SK-N-SH (cell line): ENCODE measurements at regions not wholly inside any gene's neighbourhood (a gene's known extent, or its start where the extent isn't known, plus 50 kb on each side); places are given as distances from the start of the nearest gene placed in this dataset.

Experiments
- CHD2 ChIP-seq: fragments of 150-350 bp; IDR thresholded peaks from 2 replicates; pipeline ENCODE4 v1.6.1; 2018; ENCODE audit warnings: low read length; ENCODE audit not compliant: partially characterized antibody
- CTCF ChIP-seq: fragments of 200-600 bp; sonication (generic); IDR thresholded peaks from 2 replicates; pipeline ENCODE4 v1.6.1; 2017; ENCODE audit warnings: antibody characterized with exemption, mild to moderate bottlenecking, moderate library complexity
- EP300 ChIP-seq, 2 experiments: IDR thresholded peaks; 2 replicates each; pipeline versions ENCODE4 v1.4.0 to v1.6.1; 2012; ENCODE audit warnings: borderline replicate concordance in 1 of 2, low read depth in 1 of 2, low read length in 1 of 2
- GABPA ChIP-seq: IDR thresholded peaks from 2 replicates; pipeline ENCODE4 v1.4.0; 2012; ENCODE audit warnings: low read depth, mild to moderate bottlenecking
- GATA2 ChIP-seq: sonication (generic); formaldehyde crosslinking; IDR thresholded peaks from 2 replicates; pipeline ENCODE4 v1.5.0; 2020; ENCODE audit warnings: mild to moderate bottlenecking, missing genetic modification reagents
- MAX ChIP-seq: IDR thresholded peaks from 2 replicates; pipeline ENCODE4 v1.4.0; 2012; ENCODE audit warnings: low read depth
- NRF1 ChIP-seq: IDR thresholded peaks from 2 replicates; pipeline ENCODE4 v1.6.1; 2012; ENCODE audit warnings: low read depth, mild to moderate bottlenecking, low read length
- POLR2AphosphoS5 ChIP-seq: IDR thresholded peaks from 2 replicates; pipeline ENCODE4 v1.6.1; 2012; ENCODE audit warnings: low read depth, low read length
- REST ChIP-seq: IDR thresholded peaks from 2 replicates; pipeline ENCODE4 v1.6.1; 2012; ENCODE audit warnings: mild to moderate bottlenecking, low read depth, low read length, moderate library complexity
- TAF1 ChIP-seq: IDR thresholded peaks from 2 replicates; pipeline ENCODE4 v1.6.1; 2012; ENCODE audit warnings: low read depth, mild to moderate bottlenecking, low read length, moderate library complexity, borderline replicate concordance
- TCF12 ChIP-seq: IDR thresholded peaks from 2 replicates; pipeline ENCODE4 v1.4.0; 2012
- USF1 ChIP-seq: IDR thresholded peaks from 2 replicates; pipeline ENCODE4 v1.4.0; 2012; ENCODE audit warnings: low read depth, borderline replicate concordance
- USF2 ChIP-seq: fragments of 150-350 bp; IDR thresholded peaks from 2 replicates; pipeline ENCODE4 v1.6.1; 2017; ENCODE audit warnings: antibody characterized with exemption, low read length, low read depth, borderline replicate concordance
- YY1 ChIP-seq: IDR thresholded peaks from 2 replicates; pipeline ENCODE4 v1.4.0; 2012; ENCODE audit warnings: low read depth, mild to moderate bottlenecking

GRCh38 chr9:23590276-23591000 is 235.6 kb downstream of the ELAVL2 start:
- TF ChIP-seq MAX (no peak), CTCF (no peak), YY1 (no peak), POLR2AphosphoS5 (no peak), USF1 (no peak), NRF1 (no peak), USF2 (no peak), TCF12 (no peak), GABPA (no peak), CHD2 (no peak), GATA2 (CRISPR knock-in tag) (no peak), REST (no peak), EP300 (IDR thresholded peaks at IDR 0.05; ENCODE audit: borderline replicate concordance in 1 of 2, low read depth in 1 of 2, low read length in 1 of 2) (no peak), TAF1 (no peak)
